ENCODE measurements at regions not wholly inside any gene's neighbourhood (a gene's known extent, or its start where the extent isn't known, plus 50 kb on each side); places are given as distances from the start of the nearest gene placed in this dataset.

GRCh38 chr11:134655189-134655989 lies 243.3 kb upstream of the B3GAT1 start:
- intact Hi-C loops (cut with micrococcal nuclease): no loop called here
- DNase-seq: no peak
- no peaks in the 10 kb centered on the region for H3K4me1 Mint-ChIP-seq
- no peak overlapping the region for H3K4me2 ChIP-seq (replicated peaks; ENCODE audit: low read depth, low read length, poor library complexity, severe bottlenecking)
- no peaks in the 10 kb centered on the region for H3K4me1 ChIP-seq (ENCODE audit: control insufficient read depth in 2 of 2, insufficient read depth in 2 of 2, low read length in 2 of 2)
- H3K9me3 ChIP-seq (ENCODE audit: control extremely low read depth in 1 of 3, control insufficient read depth in 2 of 3, insufficient read depth in 1 of 3, low read length in 2 of 3): peaks cover 0 to 24% (median 0%) of the 10 kb centered on the region in 3 donors
- 85% methylated on average over 10 of the region's 11 CpGs for WGBS (ENCODE audit: insufficient coverage)
- no peak overlapping the region for H3K4me3 Mint-ChIP-seq
- no peaks in the 10 kb centered on the region for H4K20me1 ChIP-seq (ENCODE audit: control insufficient read depth, insufficient read depth, low read length, poor library complexity, severe bottlenecking)
- peaks cover 11% of the 10 kb centered on the region for H3K27me3 Mint-ChIP-seq
- no peaks in the 10 kb centered on the region for H3K79me2 ChIP-seq (ENCODE audit: control insufficient read depth, insufficient read depth, low read length)
- H2AFZ ChIP-seq (ENCODE audit: insufficient read depth, low read depth, low read length, poor library complexity, severe bottlenecking): no peak overlapping the region
- H3K9ac ChIP-seq (ENCODE audit: low read length): no peak overlapping the region
- peaks cover 1% of the 10 kb centered on the region for H3K9me3 Mint-ChIP-seq (ENCODE audit: insufficient read depth)
- no peak overlapping the region for H3K4me3 ChIP-seq (ENCODE audit: control extremely low read depth in 1 of 5, extremely low read depth in 1 of 5, insufficient read depth in 1 of 5, low read depth in 2 of 5, low read length in 4 of 5)
- no peak for TF ChIP-seq CTCF (IDR thresholded peaks at IDR 0.05)
- TF ChIP-seq EZH2 (IDR thresholded peaks at IDR 0.05; ENCODE audit: borderline replicate concordance, insufficient read depth, low read depth, low read length, poor library complexity, severe bottlenecking): no peak
- ATAC-seq (ENCODE audit: low read depth): no peak
- H3K27ac Mint-ChIP-seq: no peak overlapping the region
- ChIA-PET POLR2A (no interaction called here), CTCF (no interaction called here)
- H3K27ac ChIP-seq (ENCODE audit: low read length in 2 of 2): no peak overlapping the region
- no peaks in the 10 kb centered on the region for H3K27me3 ChIP-seq (replicated peaks in 1 of 4; ENCODE audit: control extremely low read depth in 1 of 4, control insufficient read depth in 3 of 4, insufficient read depth in 4 of 4, low read length in 3 of 4)
- H3K36me3 ChIP-seq (replicated peaks in 1 of 2; ENCODE audit: control extremely low read depth in 1 of 2, control insufficient read depth in 1 of 2, extremely low read depth in 1 of 2, insufficient read depth in 2 of 2, low read length in 1 of 2): no peaks in the 10 kb centered on the region

GRCh38 chr11:134654161-134654915 lies 242.3 kb upstream of the B3GAT1 start:
- peaks cover 11% of the 10 kb centered on the region for H3K27me3 Mint-ChIP-seq
- H3K9me3 ChIP-seq (ENCODE audit: control extremely low read depth in 1 of 3, control insufficient read depth in 2 of 3, insufficient read depth in 1 of 3, low read length in 2 of 3): peaks cover 0 to 13% (median 0%) of the 10 kb centered on the region in 3 donors
- H3K27me3 ChIP-seq (replicated peaks in 1 of 4; ENCODE audit: control extremely low read depth in 1 of 4, control insufficient read depth in 3 of 4, insufficient read depth in 4 of 4, low read length in 3 of 4): no peaks in the 10 kb centered on the region
- H3K9ac ChIP-seq (ENCODE audit: low read length): no peak overlapping the region
- H3K4me3 ChIP-seq (ENCODE audit: control extremely low read depth in 1 of 5, extremely low read depth in 1 of 5, insufficient read depth in 1 of 5, low read depth in 2 of 5, low read length in 4 of 5): no peak overlapping the region
- POLR2A ChIA-PET: no interaction called here
- no peak overlapping the region for H3K4me3 Mint-ChIP-seq
- intact Hi-C loops (cut with micrococcal nuclease): no loop called here
- ATAC-seq (ENCODE audit: low read depth) (no peak), DNase-seq (no peak)
- no peak overlapping the region for H3K4me2 ChIP-seq (replicated peaks; ENCODE audit: low read depth, low read length, poor library complexity, severe bottlenecking)
- CTCF ChIA-PET: no interaction called here
- WGBS (ENCODE audit: insufficient coverage): 85% methylated on average over 19 of the region's 20 CpGs
- no peaks in the 10 kb centered on the region for H3K36me3 ChIP-seq (replicated peaks in 1 of 2; ENCODE audit: control extremely low read depth in 1 of 2, control insufficient read depth in 1 of 2, extremely low read depth in 1 of 2, insufficient read depth in 2 of 2, low read length in 1 of 2)
- H4K20me1 ChIP-seq (ENCODE audit: control insufficient read depth, insufficient read depth, low read length, poor library complexity, severe bottlenecking): no peaks in the 10 kb centered on the region
- no peak overlapping the region for H3K27ac ChIP-seq (ENCODE audit: low read length in 2 of 2)
- TF ChIP-seq CTCF (IDR thresholded peaks at IDR 0.05) (no peak), EZH2 (IDR thresholded peaks at IDR 0.05; ENCODE audit: borderline replicate concordance, insufficient read depth, low read depth, low read length, poor library complexity, severe bottlenecking) (no peak)
- H3K79me2 ChIP-seq (ENCODE audit: control insufficient read depth, insufficient read depth, low read length): no peaks in the 10 kb centered on the region
- H3K4me1 ChIP-seq (ENCODE audit: control insufficient read depth in 2 of 2, insufficient read depth in 2 of 2, low read length in 2 of 2): no peaks in the 10 kb centered on the region
- no peak overlapping the region for H3K27ac Mint-ChIP-seq
- H2AFZ ChIP-seq (ENCODE audit: insufficient read depth, low read depth, low read length, poor library complexity, severe bottlenecking): no peak overlapping the region
- no peaks in the 10 kb centered on the region for H3K4me1 Mint-ChIP-seq
- no peaks in the 10 kb centered on the region for H3K9me3 Mint-ChIP-seq (ENCODE audit: insufficient read depth)
